NCI-H2196 treated with DMSO at 0.1 percent for 48 hours (cell line): ENCODE measurements at regions not wholly inside any gene's neighbourhood (a gene's known extent, or its start where the extent isn't known, plus 50 kb on each side); places are given as distances from the start of the nearest gene placed in this dataset.

Experiments used
- DNase-seq: peaks from one replicate; lab custom pipeline; 2025; ENCODE audit not compliant: unreplicated experiment; lab: John Stamatoyannopoulos, UW

GRCh38 chr12:24424376-24424775 is 474.9 kb upstream of the SOX5 start:
- no peak for DNase-seq

- DNase-seq, result no peak
These were observed 474.1 kb upstream of the SOX5 start for GRCh38 chr12:24423611-24424010.

DNA sequence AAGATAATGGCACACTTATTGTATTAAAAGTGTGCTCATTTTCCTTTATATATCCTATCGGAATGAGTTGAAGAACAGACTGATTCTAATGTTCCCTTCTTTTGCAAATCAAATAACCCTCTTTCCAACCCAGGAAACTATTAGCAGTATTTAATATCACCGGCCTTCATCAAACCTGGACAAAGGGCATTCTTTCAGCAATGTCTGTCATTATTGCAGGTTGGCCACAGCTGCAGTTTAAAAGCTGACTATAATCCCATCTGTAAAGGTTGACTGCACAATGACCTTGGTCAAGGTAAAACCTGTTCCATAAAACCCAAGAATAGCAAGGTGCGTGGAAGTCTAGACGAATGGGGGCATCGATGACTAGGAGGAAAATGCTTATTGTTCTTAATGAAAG is 472.3 kb upstream of the SOX5 start:
- no peak for DNase-seq

GRCh38 chr12:24418157-24418556 is 468.7 kb upstream of the SOX5 start:
- no peak for DNase-seq

GRCh38 chr12:24416423-24417109 is 467.1 kb upstream of the SOX5 start:
- no peak for DNase-seq

- no peak for DNase-seq
These were observed 466.5 kb upstream of the SOX5 start for GRCh38 chr12:24415934-24416333.

- DNase-seq, result no peak
These were observed 465.0 kb upstream of the SOX5 start for GRCh38 chr12:24414480-24414879.

GRCh38 chr12:24411948-24412347 is 462.5 kb upstream of the SOX5 start:
- no peak for DNase-seq

DNA sequence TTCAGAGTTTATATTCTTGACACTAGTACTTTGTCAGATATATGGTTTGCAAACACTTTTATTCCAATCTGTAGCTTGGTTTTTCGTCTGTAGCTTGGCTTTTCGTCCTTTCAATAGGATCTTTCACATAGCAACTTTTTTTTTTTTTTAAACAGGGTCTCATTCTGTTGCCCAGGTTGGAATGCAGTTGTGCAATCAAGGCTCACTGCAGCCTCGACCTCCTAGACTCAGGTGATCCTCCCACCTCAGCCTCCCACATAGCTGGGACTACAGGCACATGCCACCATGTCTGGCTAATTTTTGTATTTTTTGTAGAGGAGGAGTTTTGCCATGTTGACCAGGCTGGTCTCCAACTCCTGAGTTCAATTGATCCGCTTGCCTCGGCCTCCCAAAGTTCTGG is 460.4 kb upstream of the SOX5 start:
- DNase-seq, result no peak

- DNase-seq, result no peak
These were observed 458.8 kb upstream of the SOX5 start for GRCh38 chr12:24408305-24408704.

GRCh38 chr12:24407884-24408283 is 458.4 kb upstream of the SOX5 start:
- no peak for DNase-seq

GRCh38 chr12:24404086-24404815 is 454.8 kb upstream of the SOX5 start:
- DNase-seq, result no peak

DNA sequence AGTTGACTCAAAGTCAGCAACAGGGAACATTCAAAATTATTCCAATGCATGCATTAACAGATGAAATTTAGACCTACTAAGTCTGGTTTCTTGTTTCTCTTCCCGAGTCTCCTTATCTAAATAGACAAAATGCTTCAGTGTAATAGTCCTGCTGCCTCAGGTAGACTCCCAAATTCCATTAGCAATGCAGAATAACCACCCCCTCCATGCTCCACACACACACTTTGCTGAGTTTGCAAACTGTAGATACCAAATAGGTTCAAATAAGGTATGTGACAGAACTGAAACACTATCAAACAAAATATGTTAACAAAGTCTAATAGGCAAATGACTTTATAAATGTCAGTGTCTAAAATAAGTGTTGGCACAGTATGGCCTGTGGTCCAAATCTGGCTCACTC is 451.1 kb upstream of the SOX5 start:
- no peak for DNase-seq

GRCh38 chr12:24398605-24399004 is 449.1 kb upstream of the SOX5 start:
- no peak for DNase-seq

GRCh38 chr12:24396224-24396623 is 446.8 kb upstream of the SOX5 start:
- no peak for DNase-seq

DNA sequence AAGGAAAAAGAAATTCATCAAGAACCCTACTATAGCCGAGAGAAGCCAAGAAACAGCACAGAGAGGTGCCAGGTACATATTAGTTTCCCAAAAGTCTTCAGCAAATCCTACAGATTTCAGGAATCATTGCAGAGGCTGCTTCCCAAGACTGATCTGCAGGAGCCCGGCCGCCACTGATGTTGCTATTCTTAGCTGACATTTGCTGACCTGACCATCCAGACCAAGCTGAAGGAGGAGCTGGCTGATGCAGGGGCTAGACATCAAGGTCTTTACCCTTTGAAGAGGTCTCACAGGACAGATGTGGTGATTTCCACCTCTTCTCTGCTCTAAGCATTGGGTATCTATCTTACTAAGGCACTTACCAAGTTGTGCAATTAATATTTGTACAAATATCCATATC is 444.8 kb upstream of the SOX5 start:
- DNase-seq, result no peak

DNA sequence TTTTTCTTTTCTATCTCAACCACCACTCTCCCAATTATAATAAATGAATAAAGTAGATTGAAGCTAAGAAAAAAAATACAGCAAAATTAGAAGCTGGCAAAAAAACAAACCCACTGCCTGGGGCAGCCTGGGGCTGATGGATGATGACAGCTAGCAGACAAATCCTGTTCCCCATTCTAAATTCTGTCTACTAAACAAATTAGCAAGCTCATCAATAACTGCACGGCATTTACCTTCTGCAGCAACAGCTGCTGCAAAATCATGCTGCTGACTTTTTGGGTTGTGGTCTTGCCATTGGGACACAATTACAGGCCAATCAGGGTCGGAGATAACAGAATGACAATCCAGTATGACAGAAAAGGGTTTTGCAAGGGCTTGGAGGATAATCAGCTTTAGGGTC is 443.6 kb upstream of the SOX5 start:
- no peak for DNase-seq

- DNase-seq, result no peak
These were observed 439.9 kb upstream of the SOX5 start for GRCh38 chr12:24389394-24389793.

GRCh38 chr12:24387381-24387780 is 437.9 kb upstream of the SOX5 start:
- no peak for DNase-seq

GRCh38 chr12:24386836-24387235 is 437.4 kb upstream of the SOX5 start:
- DNase-seq, result no peak

GRCh38 chr12:24381790-24382189 is 432.3 kb upstream of the SOX5 start:
- no peak for DNase-seq

DNA sequence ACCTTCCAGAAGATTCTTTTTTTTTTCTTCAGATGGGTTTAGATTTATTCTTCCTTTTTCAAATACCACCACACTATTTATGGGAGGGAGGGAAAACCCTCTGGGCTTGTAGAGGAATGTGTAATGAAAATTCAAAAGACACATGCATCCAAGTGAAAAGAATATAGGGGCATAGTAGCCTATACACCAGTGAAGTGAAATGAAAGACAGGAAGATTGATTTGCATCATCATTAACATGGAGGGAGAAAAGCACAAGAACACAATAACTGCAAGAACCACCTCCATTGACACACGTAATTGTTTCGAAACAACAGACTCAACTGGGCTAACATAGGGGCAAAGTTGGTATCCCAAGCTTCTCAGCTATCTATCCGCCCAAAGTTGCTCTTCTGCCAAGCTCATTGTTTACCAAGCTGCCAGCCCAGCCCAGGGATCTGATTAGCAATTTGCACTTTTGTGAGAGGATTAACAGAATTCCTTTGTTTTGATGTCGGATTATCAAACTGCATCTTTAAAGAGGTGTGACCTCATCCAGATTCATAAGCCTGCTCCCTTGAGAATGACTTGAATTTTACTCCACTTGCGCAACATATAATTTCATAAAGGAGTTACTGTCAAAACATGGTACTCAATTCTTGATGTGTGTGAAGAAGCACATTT is 430.5 kb upstream of the SOX5 start:
- no peak for DNase-seq
